Neutrophil (primary cell): ENCODE measurements at regions not wholly inside any gene's neighbourhood (a gene's known extent, or its start where the extent isn't known, plus 50 kb on each side); places are given as distances from the start of the nearest gene placed in this dataset.

Experiments
- H3K27ac ChIP-seq: fragments of 200-600 bp; sonication (generic); 2 replicates; pipeline ENCODE4 v1.5.1; 2016; ENCODE audit warnings: mild to moderate bottlenecking, moderate library complexity
- H3K27me3 ChIP-seq: fragments of 200-600 bp; sonication (generic); 2 replicates; pipeline ENCODE4 v1.6.0; 2016; ENCODE audit warnings: mild to moderate bottlenecking
- H3K36me3 ChIP-seq: fragments of 200-600 bp; sonication (generic); 2 replicates; pipeline ENCODE4 v1.5.1; 2017
- H3K4me1 ChIP-seq, 2 experiments: fragments of 200-600 bp in 1 of 2; sonication (generic) in 1 of 2; 1 replicate in 1 of 2; 2 replicates in 1 of 2; pipeline versions ENCODE4 v1.5.1 to v1.6.1; 2013 to 2016; ENCODE audit warnings: low read depth in 1 of 2, low read length in 1 of 2, mild to moderate bottlenecking in 1 of 2, moderate library complexity in 1 of 2; ENCODE audit not compliant: control insufficient read depth in 1 of 2, insufficient read depth in 1 of 2
- H3K4me3 ChIP-seq, 2 experiments: fragments of 200-600 bp in 1 of 2; sonication (generic) in 1 of 2; 1 replicate in 1 of 2; 2 replicates in 1 of 2; pipeline ENCODE4 v1.5.1; 2013 to 2016; ENCODE audit warnings: low read depth in 1 of 2, low read length in 1 of 2, mild to moderate bottlenecking in 1 of 2, moderate library complexity in 1 of 2
- H3K9me3 ChIP-seq: fragments of 200-600 bp; sonication (generic); 2 replicates; pipeline ENCODE4 v1.5.1; 2016
- TF ChIP-seq, protein P1 (sequence below): fragments of 200-600 bp; sonication (generic); IDR thresholded peaks from 2 replicates; pipeline ENCODE4 v1.5.1; 2016; ENCODE audit warnings: antibody characterized with exemption

DNA sequence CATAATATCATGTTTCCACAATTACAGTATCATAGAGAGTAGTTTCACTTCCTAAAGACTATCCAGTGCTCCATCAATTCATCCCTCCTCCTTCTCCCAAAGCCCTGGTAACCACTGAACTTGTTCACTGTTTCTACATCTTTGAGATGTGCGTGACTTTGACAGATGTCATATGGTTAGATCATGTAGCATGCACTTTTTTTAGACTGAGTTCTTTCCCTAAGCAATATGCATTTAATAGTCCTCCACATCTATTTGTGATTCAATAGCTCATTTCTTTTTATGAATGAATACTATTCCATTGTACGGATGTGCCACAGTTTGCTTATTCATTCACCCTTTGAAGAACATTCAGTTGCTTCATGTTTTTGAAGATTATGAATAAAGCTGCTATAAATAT is 560.4 kb upstream of the LRRTM4 start:
- TF ChIP-seq, protein P1, sequence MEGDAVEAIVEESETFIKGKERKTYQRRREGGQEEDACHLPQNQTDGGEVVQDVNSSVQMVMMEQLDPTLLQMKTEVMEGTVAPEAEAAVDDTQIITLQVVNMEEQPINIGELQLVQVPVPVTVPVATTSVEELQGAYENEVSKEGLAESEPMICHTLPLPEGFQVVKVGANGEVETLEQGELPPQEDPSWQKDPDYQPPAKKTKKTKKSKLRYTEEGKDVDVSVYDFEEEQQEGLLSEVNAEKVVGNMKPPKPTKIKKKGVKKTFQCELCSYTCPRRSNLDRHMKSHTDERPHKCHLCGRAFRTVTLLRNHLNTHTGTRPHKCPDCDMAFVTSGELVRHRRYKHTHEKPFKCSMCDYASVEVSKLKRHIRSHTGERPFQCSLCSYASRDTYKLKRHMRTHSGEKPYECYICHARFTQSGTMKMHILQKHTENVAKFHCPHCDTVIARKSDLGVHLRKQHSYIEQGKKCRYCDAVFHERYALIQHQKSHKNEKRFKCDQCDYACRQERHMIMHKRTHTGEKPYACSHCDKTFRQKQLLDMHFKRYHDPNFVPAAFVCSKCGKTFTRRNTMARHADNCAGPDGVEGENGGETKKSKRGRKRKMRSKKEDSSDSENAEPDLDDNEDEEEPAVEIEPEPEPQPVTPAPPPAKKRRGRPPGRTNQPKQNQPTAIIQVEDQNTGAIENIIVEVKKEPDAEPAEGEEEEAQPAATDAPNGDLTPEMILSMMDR, result no peak
- no peaks in the 10 kb centered on the region for H3K36me3 ChIP-seq
- no peak overlapping the region for H3K27ac ChIP-seq

DNA sequence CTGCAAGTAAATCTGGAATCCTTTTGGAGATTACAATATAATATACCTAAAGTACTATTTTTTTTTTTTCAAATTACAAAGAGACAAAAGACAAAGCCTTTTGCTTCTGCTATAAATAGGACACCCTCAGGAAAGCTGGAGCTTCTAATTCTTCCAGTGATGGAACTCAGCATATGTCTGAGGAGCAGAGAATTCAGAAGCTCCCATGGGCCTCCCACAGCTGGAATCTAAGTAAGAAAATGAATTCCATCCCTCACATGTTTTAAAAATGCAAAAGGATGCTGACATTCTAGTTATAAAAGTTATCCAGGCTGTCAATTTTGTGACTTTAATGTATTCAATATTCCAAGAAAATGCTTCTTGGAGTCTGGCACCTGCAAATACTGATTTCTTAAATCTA is 571.3 kb upstream of the LRRTM4 start:
- Histone ChIP-seq H3K27ac (no peak overlapping the region), H3K36me3 (no peaks in the 10 kb centered on the region), H3K27me3 (no peaks in the 10 kb centered on the region), H3K4me3 (no peak overlapping the region), H3K4me1 (no peaks in the 10 kb centered on the region), H3K9me3 (no peaks in the 10 kb centered on the region)
- TF ChIP-seq, protein P1, result no peak

More for the DNA sequence above, 560.4 kb upstream of the LRRTM4 start:
- no peak overlapping the region for H3K4me3 ChIP-seq
- H3K4me1 ChIP-seq, result no peaks in the 10 kb centered on the region
- H3K9me3 ChIP-seq, result no peaks in the 10 kb centered on the region
- no peaks in the 10 kb centered on the region for H3K27me3 ChIP-seq

DNA sequence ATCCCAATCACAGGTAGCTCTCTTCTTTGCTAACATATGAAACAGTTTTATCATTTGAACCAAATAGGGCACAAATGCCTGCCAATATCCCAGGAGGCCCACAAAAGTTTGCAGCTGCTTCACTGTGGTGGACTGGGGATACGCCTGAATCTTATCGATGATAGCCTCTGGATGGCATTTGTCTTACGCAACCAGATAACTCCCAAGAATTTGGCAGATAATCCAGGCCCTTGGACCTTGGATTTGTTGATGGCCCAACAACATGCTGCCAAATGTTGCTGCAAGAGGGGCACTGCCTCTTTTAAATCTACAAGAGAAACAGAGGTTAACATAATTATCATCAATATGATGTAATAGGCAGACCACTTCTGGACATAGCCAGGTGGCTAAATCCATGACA is 587.1 kb upstream of the LRRTM4 start:
- no peak overlapping the region for H3K27ac ChIP-seq
- no peak overlapping the region for H3K4me3 ChIP-seq
- no peaks in the 10 kb centered on the region for H3K27me3 ChIP-seq
- TF ChIP-seq, protein P1, result no peak
- H3K4me1 ChIP-seq, result no peaks in the 10 kb centered on the region
- no peaks in the 10 kb centered on the region for H3K9me3 ChIP-seq
- no peaks in the 10 kb centered on the region for H3K36me3 ChIP-seq

DNA sequence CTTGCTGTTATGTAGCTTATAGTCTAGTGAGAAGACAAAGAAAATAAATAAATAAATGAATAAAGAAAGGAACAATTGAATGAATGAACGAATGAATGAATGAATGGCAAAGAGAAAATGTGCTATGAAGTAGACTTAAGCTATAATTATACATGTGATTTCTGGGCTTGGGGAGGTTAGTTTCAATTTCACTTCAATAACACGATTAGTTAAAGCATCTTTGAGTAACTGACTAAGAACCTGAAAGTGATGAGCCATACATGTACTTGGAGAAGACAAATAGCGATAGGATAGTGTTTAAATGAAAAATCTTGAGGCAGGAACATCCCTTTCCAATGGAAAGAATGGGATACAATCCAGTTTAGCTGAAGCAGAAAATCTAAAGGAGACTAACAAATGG is 593.1 kb upstream of the LRRTM4 start:
- H3K27me3 ChIP-seq, result no peaks in the 10 kb centered on the region
- H3K27ac ChIP-seq, result no peak overlapping the region
- H3K9me3 ChIP-seq, result no peaks in the 10 kb centered on the region
- H3K4me3 ChIP-seq, result no peak overlapping the region
- TF ChIP-seq, protein P1, result no peak
- H3K4me1 ChIP-seq, result no peaks in the 10 kb centered on the region
- no peaks in the 10 kb centered on the region for H3K36me3 ChIP-seq

DNA sequence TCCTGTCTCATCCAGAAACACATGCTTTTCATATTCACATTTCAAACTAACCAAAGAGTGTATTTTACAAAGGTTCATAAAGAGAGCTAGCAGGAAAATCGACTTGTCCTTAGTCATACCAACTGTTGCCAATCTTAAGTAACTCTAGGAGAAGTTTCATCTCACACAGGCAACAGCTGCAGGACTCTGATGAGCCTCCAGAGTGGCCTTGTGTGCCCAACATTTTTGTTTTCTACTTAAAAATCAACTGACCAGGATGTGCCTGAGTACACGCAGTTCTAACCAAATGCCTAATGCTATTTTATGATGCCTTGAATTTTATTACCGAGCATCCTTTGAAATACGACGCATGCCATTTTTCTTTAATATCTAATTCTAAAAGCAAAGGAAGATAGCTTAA is 595.9 kb upstream of the LRRTM4 start:
- TF ChIP-seq, protein P1, result no peak
- H3K9me3 ChIP-seq, result no peaks in the 10 kb centered on the region
- no peak overlapping the region for H3K27ac ChIP-seq
- H3K36me3 ChIP-seq, result no peaks in the 10 kb centered on the region
- H3K4me1 ChIP-seq, result no peaks in the 10 kb centered on the region
- H3K4me3 ChIP-seq, result no peak overlapping the region
- H3K27me3 ChIP-seq, result no peaks in the 10 kb centered on the region

DNA sequence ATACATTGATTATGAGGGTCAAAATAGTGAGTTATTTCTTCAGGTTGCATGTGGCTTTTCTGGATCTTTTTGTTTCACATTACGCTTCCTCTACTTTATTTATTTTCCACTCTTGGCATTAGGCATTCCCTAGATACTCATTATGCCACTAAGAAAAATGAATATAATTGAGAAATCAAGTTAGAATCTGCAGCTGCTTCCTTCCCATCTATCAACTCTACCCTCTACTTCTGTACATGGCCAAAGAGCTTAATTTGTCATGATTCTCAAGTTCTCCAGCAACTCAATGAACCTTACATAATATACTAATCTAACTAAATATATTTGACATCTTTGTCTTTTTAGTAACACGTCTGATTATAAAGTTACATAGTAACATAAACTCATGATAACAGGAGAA is 598.1 kb upstream of the LRRTM4 start:
- TF ChIP-seq, protein P1, result no peak
- H3K36me3 ChIP-seq, result no peaks in the 10 kb centered on the region
- no peaks in the 10 kb centered on the region for H3K9me3 ChIP-seq
- no peak overlapping the region for H3K27ac ChIP-seq
- H3K27me3 ChIP-seq, result no peaks in the 10 kb centered on the region
- no peak overlapping the region for H3K4me3 ChIP-seq
- H3K4me1 ChIP-seq, result no peaks in the 10 kb centered on the region
